ENCODE measurements at regions not wholly inside any gene's neighbourhood (a gene's known extent, or its start where the extent isn't known, plus 50 kb on each side); places are given as distances from the start of the nearest gene placed in this dataset.

GRCh38 chr5:86371061-86371460, 246.7 kb upstream of the COX7C start:
- H3K4me1 ChIP-seq, result no peaks in the 10 kb centered on the region
- H3K27ac ChIP-seq, result no peak overlapping the region
- intact Hi-C loops (cut with DNase I), result no loop called here
- TF ChIP-seq POLR2A (IDR thresholded peaks at IDR 0.05) (no peak), CTCF (IDR thresholded peaks at IDR 0.05) (no peak), POLR2AphosphoS5 (IDR thresholded peaks at IDR 0.05) (no peak), EP300 (IDR thresholded peaks at IDR 0.05) (no peak)
- H3K9me3 ChIP-seq, result no peaks in the 10 kb centered on the region
- no peaks in the 10 kb centered on the region for H3K36me3 ChIP-seq
- no peak overlapping the region for H3K4me3 ChIP-seq
- no peak for DNase-seq
- H3K27me3 ChIP-seq, result no peaks in the 10 kb centered on the region

- 49 to 80% methylated on average over 3 of the region's 3 CpGs for WGBS, 2 donors
These were observed 243.1 kb upstream of the COX7C start for GRCh38 chr5:86374611-86375010.

GRCh38 chr5:86376214-86376613, 241.5 kb upstream of the COX7C start:
- Histone ChIP-seq H3K4me3 (no peak overlapping the region), H3K27ac (no peak overlapping the region), H3K9me3 (no peaks in the 10 kb centered on the region), H3K36me3 (no peaks in the 10 kb centered on the region), H3K4me1 (no peaks in the 10 kb centered on the region), H3K27me3 (no peaks in the 10 kb centered on the region)
- intact Hi-C loops (cut with DNase I), result no loop called here
- 84 to 90% methylated on average over 3 of the region's 3 CpGs for WGBS, 2 donors
- TF ChIP-seq POLR2AphosphoS5 (IDR thresholded peaks at IDR 0.05) (no peak), CTCF (IDR thresholded peaks at IDR 0.05) (no peak), POLR2A (IDR thresholded peaks at IDR 0.05) (no peak), EP300 (IDR thresholded peaks at IDR 0.05) (no peak)
- DNase-seq, result no peak

More at GRCh38 chr5:86374611-86375010, 243.1 kb upstream of the COX7C start:
- Histone ChIP-seq H3K27ac (no peak overlapping the region), H3K9me3 (no peaks in the 10 kb centered on the region), H3K27me3 (no peaks in the 10 kb centered on the region), H3K4me1 (no peaks in the 10 kb centered on the region), H3K36me3 (no peaks in the 10 kb centered on the region), H3K4me3 (no peak overlapping the region)
- DNase-seq, result no peak
- intact Hi-C loops (cut with DNase I), result no loop called here
- no peak for TF ChIP-seq POLR2A (IDR thresholded peaks at IDR 0.05)
- no peak for TF ChIP-seq CTCF (IDR thresholded peaks at IDR 0.05)
- no peak for TF ChIP-seq EP300 (IDR thresholded peaks at IDR 0.05)
- no peak for TF ChIP-seq POLR2AphosphoS5 (IDR thresholded peaks at IDR 0.05)

GRCh38 chr5:86403190-86403589, 214.6 kb upstream of the COX7C start:
- WGBS, 2 donors, result 85 to 89% methylated on average over 2 of the region's 2 CpGs
- H3K4me1 ChIP-seq, result no peaks in the 10 kb centered on the region

More at GRCh38 chr5:86403190-86403589, 214.6 kb upstream of the COX7C start:
- Histone ChIP-seq H3K4me3 (no peak overlapping the region), H3K9me3 (no peaks in the 10 kb centered on the region), H3K36me3 (no peaks in the 10 kb centered on the region), H3K27ac (no peak overlapping the region), H3K27me3 (no peaks in the 10 kb centered on the region)
- intact Hi-C loops (cut with DNase I), result no loop called here
- DNase-seq, result no peak
- TF ChIP-seq POLR2A (IDR thresholded peaks at IDR 0.05) (no peak), CTCF (IDR thresholded peaks at IDR 0.05) (no peak), EP300 (IDR thresholded peaks at IDR 0.05) (no peak), POLR2AphosphoS5 (IDR thresholded peaks at IDR 0.05) (no peak)
